ENCODE measurements at regions not wholly inside any gene's neighbourhood (a gene's known extent, or its start where the extent isn't known, plus 50 kb on each side); places are given as distances from the start of the nearest gene placed in this dataset.
A peak's percentile ranks its signal among the peaks of the same experiment; 100 is the strongest.

DNA sequence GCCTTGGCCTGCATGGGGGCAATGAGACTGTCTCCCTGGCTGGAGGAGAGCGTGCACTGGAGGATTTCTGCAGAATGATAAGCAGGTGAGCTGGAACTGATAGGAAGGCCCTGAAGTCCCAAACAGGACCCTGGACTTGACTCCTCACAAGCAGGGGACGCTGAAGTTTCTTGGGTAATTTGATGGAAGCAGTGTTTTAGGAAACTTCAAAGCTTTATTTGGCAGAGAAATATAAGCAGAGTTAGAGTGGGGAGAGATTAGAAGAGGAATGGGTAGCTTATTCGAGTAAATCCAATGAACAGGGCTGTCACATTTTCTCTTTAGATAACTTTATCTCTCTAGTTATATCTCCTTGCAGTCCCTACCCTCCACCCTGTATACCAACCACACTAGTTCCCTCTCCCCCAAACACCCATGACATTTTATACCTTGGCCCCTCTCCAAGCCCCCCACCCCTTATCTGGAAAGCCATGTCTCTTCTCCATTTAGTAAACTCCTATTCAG, 73.6 kb upstream of the IGFBP5 start:
- Mint-ChIP-seq H3K4me1 (ENCODE audit: low read depth) (peaks cover 4% of the 10 kb centered on the region), H3K27ac (no peak overlapping the region), H3K4me3 (no peak overlapping the region), H3K9me3 (no peaks in the 10 kb centered on the region), H3K36me3 (ENCODE audit: low read depth) (no peaks in the 10 kb centered on the region), H3K27me3 (ENCODE audit: insufficient read depth) (peaks cover 43% of the 10 kb centered on the region)
- DNase-seq, result peak; percentile 15
- TF ChIP-seq, protein P1, sequence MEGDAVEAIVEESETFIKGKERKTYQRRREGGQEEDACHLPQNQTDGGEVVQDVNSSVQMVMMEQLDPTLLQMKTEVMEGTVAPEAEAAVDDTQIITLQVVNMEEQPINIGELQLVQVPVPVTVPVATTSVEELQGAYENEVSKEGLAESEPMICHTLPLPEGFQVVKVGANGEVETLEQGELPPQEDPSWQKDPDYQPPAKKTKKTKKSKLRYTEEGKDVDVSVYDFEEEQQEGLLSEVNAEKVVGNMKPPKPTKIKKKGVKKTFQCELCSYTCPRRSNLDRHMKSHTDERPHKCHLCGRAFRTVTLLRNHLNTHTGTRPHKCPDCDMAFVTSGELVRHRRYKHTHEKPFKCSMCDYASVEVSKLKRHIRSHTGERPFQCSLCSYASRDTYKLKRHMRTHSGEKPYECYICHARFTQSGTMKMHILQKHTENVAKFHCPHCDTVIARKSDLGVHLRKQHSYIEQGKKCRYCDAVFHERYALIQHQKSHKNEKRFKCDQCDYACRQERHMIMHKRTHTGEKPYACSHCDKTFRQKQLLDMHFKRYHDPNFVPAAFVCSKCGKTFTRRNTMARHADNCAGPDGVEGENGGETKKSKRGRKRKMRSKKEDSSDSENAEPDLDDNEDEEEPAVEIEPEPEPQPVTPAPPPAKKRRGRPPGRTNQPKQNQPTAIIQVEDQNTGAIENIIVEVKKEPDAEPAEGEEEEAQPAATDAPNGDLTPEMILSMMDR (IDR thresholded peaks at IDR 0.05), result peak; percentile 59; the same call in 1 of the 2 replicates

DNA sequence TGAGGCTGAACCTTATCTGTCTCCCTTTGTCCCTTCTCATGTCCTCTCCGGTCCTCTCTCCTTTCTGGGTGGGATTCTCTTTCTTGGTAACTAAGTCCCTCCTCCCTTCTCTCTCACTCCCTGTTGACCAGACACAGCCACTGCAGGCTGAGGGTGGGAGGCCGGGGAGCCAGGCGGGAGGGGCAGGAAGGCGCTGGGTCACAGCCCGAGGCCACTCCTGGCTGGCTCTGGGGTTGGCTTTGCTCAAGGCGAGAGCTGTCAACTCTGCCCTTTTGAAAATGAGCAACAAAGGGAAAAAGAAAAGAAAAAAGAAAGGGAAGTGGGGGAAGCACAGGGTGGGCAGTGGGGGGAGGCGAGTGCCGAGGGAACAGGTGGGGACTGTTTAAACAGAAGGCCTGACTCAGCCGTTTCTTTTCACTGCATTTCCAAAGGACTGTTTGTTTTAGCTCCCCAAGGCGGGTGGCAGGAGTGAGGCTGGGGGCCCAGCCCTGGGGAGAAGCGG, 70.5 kb upstream of the IGFBP5 start:
- DNase-seq, result no peak
- Mint-ChIP-seq H3K27ac (no peak overlapping the region), H3K4me3 (no peak overlapping the region), H3K27me3 (ENCODE audit: insufficient read depth) (peaks cover 38% of the 10 kb centered on the region), H3K9me3 (no peaks in the 10 kb centered on the region), H3K36me3 (ENCODE audit: low read depth) (no peaks in the 10 kb centered on the region), H3K4me1 (ENCODE audit: low read depth) (no peaks in the 10 kb centered on the region)
- TF ChIP-seq, protein P1 (IDR thresholded peaks at IDR 0.05), result no peak

DNA sequence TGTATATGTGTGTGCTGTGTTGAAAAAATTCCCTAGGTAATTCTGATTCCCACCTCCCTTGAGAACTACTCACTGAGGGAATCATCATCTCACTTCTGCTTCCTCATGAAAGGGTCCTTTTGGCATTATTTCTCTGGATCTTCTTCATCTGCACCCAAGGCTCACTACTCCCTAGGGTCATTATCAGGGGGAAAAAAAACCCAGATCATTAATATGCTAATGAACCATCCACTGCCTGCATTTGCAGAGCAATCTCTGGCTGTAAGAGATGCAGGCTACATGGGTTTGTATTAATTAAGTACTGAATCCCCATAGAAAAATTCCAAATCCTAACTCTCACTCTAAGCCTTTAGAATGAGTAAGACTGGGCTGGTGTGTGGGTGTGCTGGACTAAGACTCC, 68.0 kb upstream of the IGFBP5 start:
- Mint-ChIP-seq H3K4me3 (no peak overlapping the region), H3K4me1 (ENCODE audit: low read depth) (no peaks in the 10 kb centered on the region)

DNA sequence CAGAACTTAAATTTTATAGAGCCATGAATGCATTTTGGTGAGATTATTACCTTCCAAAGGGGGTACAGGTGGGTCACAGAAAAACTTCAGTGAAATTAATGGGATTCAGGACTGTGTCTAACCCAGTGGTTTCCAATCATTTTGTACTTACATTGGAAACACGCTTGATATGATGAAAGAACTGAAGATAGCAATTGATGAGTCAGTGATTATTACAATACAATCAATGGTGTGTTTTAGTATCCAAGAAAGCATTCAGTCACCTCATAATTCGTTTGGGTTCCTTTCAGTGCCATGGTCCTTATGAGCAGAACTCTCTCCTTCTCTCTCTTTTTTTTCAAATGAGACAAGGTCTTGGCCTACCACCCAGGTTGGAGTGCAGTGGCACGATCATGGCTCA, 66.5 kb upstream of the IGFBP5 start:
- TF ChIP-seq, protein P1 (IDR thresholded peaks at IDR 0.05), result no peak
- Mint-ChIP-seq H3K36me3 (ENCODE audit: low read depth) (no peaks in the 10 kb centered on the region), H3K9me3 (no peaks in the 10 kb centered on the region), H3K4me3 (no peak overlapping the region), H3K27me3 (ENCODE audit: insufficient read depth) (peaks cover 45% of the 10 kb centered on the region), H3K4me1 (ENCODE audit: low read depth) (no peaks in the 10 kb centered on the region), H3K27ac (no peak overlapping the region)
- DNase-seq, result no peak

More for the DNA sequence above, 68.0 kb upstream of the IGFBP5 start:
- DNase-seq, result no peak
- TF ChIP-seq, protein P1 (IDR thresholded peaks at IDR 0.05), result no peak
- no peaks in the 10 kb centered on the region for H3K36me3 Mint-ChIP-seq (ENCODE audit: low read depth)
- no peaks in the 10 kb centered on the region for H3K9me3 Mint-ChIP-seq
- H3K27ac Mint-ChIP-seq, result no peak overlapping the region
- peaks cover 48% of the 10 kb centered on the region for H3K27me3 Mint-ChIP-seq (ENCODE audit: insufficient read depth)

DNA sequence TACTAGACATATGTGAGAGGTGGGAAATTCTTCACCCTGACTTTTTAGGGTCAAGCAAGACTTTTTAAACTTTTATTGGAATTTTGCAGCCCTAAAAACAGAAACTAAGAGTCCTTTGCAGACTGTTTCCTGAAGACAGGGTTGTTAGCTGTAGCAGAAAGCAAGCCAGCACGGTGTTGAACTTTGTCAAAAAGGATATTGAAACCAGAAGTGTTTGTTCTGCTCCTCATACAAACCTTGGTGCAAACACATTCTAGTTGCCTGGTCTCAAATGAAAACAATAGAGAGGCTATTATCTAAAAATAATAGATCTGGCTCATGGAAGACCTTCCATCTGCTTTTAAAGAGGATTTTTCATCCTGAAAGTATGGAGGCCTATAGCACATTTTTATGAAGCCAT, 65.8 kb upstream of the IGFBP5 start:
- no peak for DNase-seq
- H3K9me3 Mint-ChIP-seq, result no peaks in the 10 kb centered on the region
- H3K27ac Mint-ChIP-seq, result no peak overlapping the region
- TF ChIP-seq, protein P1 (IDR thresholded peaks at IDR 0.05), result no peak
- no peak overlapping the region for H3K4me3 Mint-ChIP-seq
- H3K36me3 Mint-ChIP-seq (ENCODE audit: low read depth), result no peaks in the 10 kb centered on the region
- H3K27me3 Mint-ChIP-seq (ENCODE audit: insufficient read depth), result peaks cover 43% of the 10 kb centered on the region
- no peaks in the 10 kb centered on the region for H3K4me1 Mint-ChIP-seq (ENCODE audit: low read depth)

Measured in HFFc6 (cell line).